HepG2 (cell line): ENCODE measurements at regions not wholly inside any gene's neighbourhood (a gene's known extent, or its start where the extent isn't known, plus 50 kb on each side); places are given as distances from the start of the nearest gene placed in this dataset.

ENCODE experiments used
- IKZF4 ChIP-seq: sonication (generic); formaldehyde crosslinking; IDR thresholded peaks from 2 replicates; pipeline ENCODE4 v1.5.1; 2020; ENCODE audit warnings: borderline replicate concordance, mild to moderate bottlenecking, low read depth, missing genetic modification reagents; ENCODE audit errors: not compliant biosample characterization
- MAZ ChIP-seq, 2 experiments: sonication (generic) in 1 of 2; formaldehyde crosslinking in 1 of 2; IDR thresholded peaks; 2 replicates each; pipeline versions ENCODE4 v1.5.0 to v1.6.1; 2012 to 2020; ENCODE audit warnings: low read depth in 2 of 2, mild to moderate bottlenecking in 2 of 2, borderline replicate concordance in 1 of 2, improper control_type of control experiment in 1 of 2, low read length in 1 of 2, missing genetic modification reagents in 1 of 2, moderate library complexity in 1 of 2

- TF ChIP-seq MAZ (IDR thresholded peaks at IDR 0.05; ENCODE audit: borderline replicate concordance, low read depth, low read length) (no peak), MAZ (CRISPR knock-in tag; IDR thresholded peaks at IDR 0.05; ENCODE audit: low read depth) (no peak), IKZF4 (no peak)
Observed at GRCh38 chr7:24054236-24054635, 229.8 kb upstream of the NPY start.
